ENCODE measurements at regions not wholly inside any gene's neighbourhood (a gene's known extent, or its start where the extent isn't known, plus 50 kb on each side); places are given as distances from the start of the nearest gene placed in this dataset.

- H3K9me3 ChIP-seq (ENCODE audit: low read length): no peaks in the 10 kb centered on the region
- DNase-seq (ENCODE audit: low spot score): no peak
- H3K4me2 ChIP-seq (ENCODE audit: low read length): no peak overlapping the region
- no peak overlapping the region for H3K27ac ChIP-seq (ENCODE audit: low read depth, low read length, poor library complexity, severe bottlenecking)
- no peaks in the 10 kb centered on the region for H3K4me1 ChIP-seq (ENCODE audit: insufficient read depth, low read length, poor library complexity, severe bottlenecking)
- H4K20me1 ChIP-seq (ENCODE audit: insufficient read depth, low read length): no peaks in the 10 kb centered on the region
- H2AFZ ChIP-seq (ENCODE audit: low read length): no peak overlapping the region
- TF ChIP-seq EZH2phosphoT487 (IDR thresholded peaks at IDR 0.05; ENCODE audit: borderline replicate concordance, low read depth, low read length): no peak
- TF ChIP-seq CTCF (conservative IDR thresholded peaks at IDR 0.05; ENCODE audit: low read length): no peak
- ChIA-PET POLR2A (no interaction called here), CTCF (ENCODE audit: unreplicated experiment) (no interaction called here)
- no peak overlapping the region for H3K4me3 ChIP-seq (ENCODE audit: low read depth, low read length, poor library complexity, severe bottlenecking)
- no peaks in the 10 kb centered on the region for H3K79me2 ChIP-seq (ENCODE audit: insufficient read depth, low read depth, low read length)
- no peaks in the 10 kb centered on the region for H3K36me3 ChIP-seq (ENCODE audit: insufficient read depth, low read length)
- BruUV-seq (replicated peaks): no TSS peak
- peaks cover 3% of the 10 kb centered on the region; the same call in 1 of the 2 replicates for H3K9me2 ChIP-seq (ENCODE audit: insufficient read depth, low read length)
- intact Hi-C loops (cut with micrococcal nuclease; ENCODE audit: unreplicated experiment): no loop called here
Measured at GRCh38 chr10:78349911-78350663, 316.4 kb downstream of the RPS24 start.

- TF ChIP-seq EZH2phosphoT487 (IDR thresholded peaks at IDR 0.05; ENCODE audit: borderline replicate concordance, low read depth, low read length) (no peak), CTCF (conservative IDR thresholded peaks at IDR 0.05; ENCODE audit: low read length) (no peak)
- no peaks in the 10 kb centered on the region for H3K4me1 ChIP-seq (ENCODE audit: insufficient read depth, low read length, poor library complexity, severe bottlenecking)
- POLR2A ChIA-PET: no interaction called here
- BruUV-seq (replicated peaks): no TSS peak
- no peaks in the 10 kb centered on the region; the same call in 1 of the 2 replicates for H3K9me2 ChIP-seq (ENCODE audit: insufficient read depth, low read length)
- H3K36me3 ChIP-seq (ENCODE audit: insufficient read depth, low read length): no peaks in the 10 kb centered on the region
- no peak for DNase-seq (ENCODE audit: low spot score)
- no peak overlapping the region for H3K27ac ChIP-seq (ENCODE audit: low read depth, low read length, poor library complexity, severe bottlenecking)
- intact Hi-C loops (cut with micrococcal nuclease; ENCODE audit: unreplicated experiment): no loop called here
- no peaks in the 10 kb centered on the region for H4K20me1 ChIP-seq (ENCODE audit: insufficient read depth, low read length)
- H2AFZ ChIP-seq (ENCODE audit: low read length): no peak overlapping the region
- no peak overlapping the region for H3K4me3 ChIP-seq (ENCODE audit: low read depth, low read length, poor library complexity, severe bottlenecking)
- H3K79me2 ChIP-seq (ENCODE audit: insufficient read depth, low read depth, low read length): no peaks in the 10 kb centered on the region
- no peak overlapping the region for H3K4me2 ChIP-seq (ENCODE audit: low read length)
- H3K9me3 ChIP-seq (ENCODE audit: low read length): no peaks in the 10 kb centered on the region
- CTCF ChIA-PET (ENCODE audit: unreplicated experiment): no interaction called here
Measured at GRCh38 chr10:78351283-78351682, 317.6 kb downstream of the RPS24 start.

- CTCF ChIA-PET (ENCODE audit: unreplicated experiment): no interaction called here
- no TSS peak for BruUV-seq (replicated peaks)
- no peak for TF ChIP-seq EZH2phosphoT487 (IDR thresholded peaks at IDR 0.05; ENCODE audit: borderline replicate concordance, low read depth, low read length)
- no peak for TF ChIP-seq CTCF (conservative IDR thresholded peaks at IDR 0.05; ENCODE audit: low read length)
- POLR2A ChIA-PET: no interaction called here
- no peak overlapping the region for H3K4me2 ChIP-seq (ENCODE audit: low read length)
- no peaks in the 10 kb centered on the region for H3K9me3 ChIP-seq (ENCODE audit: low read length)
- no peak for DNase-seq (ENCODE audit: low spot score)
- H3K27ac ChIP-seq (ENCODE audit: low read depth, low read length, poor library complexity, severe bottlenecking): no peak overlapping the region
- H3K36me3 ChIP-seq (ENCODE audit: insufficient read depth, low read length): no peaks in the 10 kb centered on the region
- H2AFZ ChIP-seq (ENCODE audit: low read length): no peak overlapping the region
- no peak overlapping the region for H3K4me3 ChIP-seq (ENCODE audit: low read depth, low read length, poor library complexity, severe bottlenecking)
- H3K9me2 ChIP-seq (ENCODE audit: insufficient read depth, low read length): no peaks in the 10 kb centered on the region
- intact Hi-C loops (cut with micrococcal nuclease; ENCODE audit: unreplicated experiment): no loop called here
- no peaks in the 10 kb centered on the region for H3K4me1 ChIP-seq (ENCODE audit: insufficient read depth, low read length, poor library complexity, severe bottlenecking)
- no peaks in the 10 kb centered on the region for H4K20me1 ChIP-seq (ENCODE audit: insufficient read depth, low read length)
- no peaks in the 10 kb centered on the region for H3K79me2 ChIP-seq (ENCODE audit: insufficient read depth, low read depth, low read length)
Measured at GRCh38 chr10:78351809-78352208, 318.1 kb downstream of the RPS24 start.

Measured in OCI-LY7 (cell line).